HepG2 (cell line): ENCODE measurements at regions not wholly inside any gene's neighbourhood (a gene's known extent, or its start where the extent isn't known, plus 50 kb on each side); places are given as distances from the start of the nearest gene placed in this dataset.

ENCODE experiments used
- ATAC-seq: fragments of 200-7000 bp; cut with Tn5 transposase; 3 replicates; pipeline ENCODE4 v1.9.1; 2020; ENCODE audit warnings: mild to moderate bottlenecking, moderate library complexity
- BruUV-seq: library from RNA; stranded (reverse); fragments of 400-500 nt; replicated peaks from 2 replicates; lab custom pipeline; 2021; lab: Mats Ljungman, UMichigan
- CTCF ChIA-PET: fragments of 300-600 bp; formaldehyde crosslinking; extraction: SDS; loops from one replicate; lab custom pipeline; 2021; ENCODE audit warnings: low total read pairs, inconsistent platforms, low intra/inter-chr PET ratio; lab: Yijun Ruan, JAX
- POLR2A ChIA-PET: fragments of 350-600 bp; sonication (Branson Sonifier 250); formaldehyde crosslinking; loops from one replicate; lab custom pipeline; 2020; ENCODE audit warnings: antibody characterized with exemption, inconsistent platforms; lab: Yijun Ruan, JAX
- DNase-seq: peaks from one replicate; pipeline ENCODE4 v3.0.0-alpha.2; 2015; ENCODE audit warnings: low spot score
- FAIRE-seq: peaks from 3 replicates; lab custom pipeline; 2011; peaks lifted over from hg19 to GRCh38; lab: Jason Lieb, UNC
- H2AFZ ChIP-seq: one replicate; pipeline ENCODE4 v1.6.1; 2011; ENCODE audit warnings: low read length, inconsistent platforms
- H3K27ac ChIP-seq: fragments of 300-600 bp; 3 replicates; pipeline ENCODE4 v1.8.0; 2011; ENCODE audit warnings: mixed run types, mild to moderate bottlenecking, mixed read lengths, low read length, inconsistent platforms; ENCODE audit not compliant: insufficient read depth; ENCODE audit errors: extremely low read length
- H3K27me3 ChIP-seq, 2 experiments: fragments of 200-600 bp in 1 of 2; 2 replicates in 1 of 2; 3 replicates in 1 of 2; pipeline versions ENCODE4 v1.6.0 to v1.8.0; 2011; ENCODE audit warnings: low read length in 2 of 2, mild to moderate bottlenecking in 2 of 2, moderate library complexity in 2 of 2, inconsistent platforms in 1 of 2; ENCODE audit not compliant: insufficient read depth in 2 of 2, control insufficient read depth in 1 of 2
- H3K36me3 ChIP-seq, 2 experiments: fragments of 200-600 bp in 1 of 2; replicated peaks in 1 of 2; 2 replicates in 1 of 2; 3 replicates in 1 of 2; pipeline versions ENCODE4 v1.5.1 to v1.8.0; 2011; ENCODE audit warnings: low read length in 2 of 2, inconsistent platforms in 1 of 2; ENCODE audit not compliant: insufficient read depth in 2 of 2, control insufficient read depth in 1 of 2
- H3K4me1 ChIP-seq: 2 replicates; pipeline ENCODE4 v1.5.1; 2012; ENCODE audit warnings: low read length, inconsistent platforms; ENCODE audit not compliant: insufficient read depth
- H3K4me2 ChIP-seq: 2 replicates; pipeline ENCODE4 v1.6.0; 2011; ENCODE audit warnings: low read depth, low read length, inconsistent platforms
- H3K4me3 ChIP-seq, 3 experiments: fragments of 200-600 bp in 1 of 3; sonication (generic), shearing (Covaris generic) in 1 of 3; replicated peaks in 1 of 3; 2 replicates each; pipeline ENCODE4 v1.5.1; 2011 to 2016; ENCODE audit warnings: low read length in 3 of 3, inconsistent platforms in 2 of 3, low read depth in 2 of 3, mild to moderate bottlenecking in 2 of 3, control low read depth in 1 of 3, mixed read lengths in 1 of 3; ENCODE audit not compliant: insufficient read depth in 1 of 3
- H3K79me2 ChIP-seq: one replicate; pipeline ENCODE4 v1.6.1; 2011; ENCODE audit warnings: low read length, inconsistent platforms; ENCODE audit not compliant: insufficient read depth
- H3K9ac ChIP-seq: 2 replicates; pipeline ENCODE4 v1.6.0; 2011; ENCODE audit warnings: mild to moderate bottlenecking, low read depth, low read length, inconsistent platforms; ENCODE audit not compliant: insufficient read depth
- H3K9me3 ChIP-seq: 2 replicates; pipeline ENCODE4 v1.5.1; 2012; ENCODE audit warnings: mild to moderate bottlenecking, low read length
- H4K20me1 ChIP-seq: 2 replicates; pipeline ENCODE4 v1.6.0; 2011; ENCODE audit warnings: inconsistent platforms, mild to moderate bottlenecking, low read length, moderate library complexity; ENCODE audit not compliant: insufficient read depth
- ETV6 ChIP-seq: sonication (generic); formaldehyde crosslinking; conservative IDR thresholded peaks from 2 replicates; pipeline ENCODE4 v1.4.0; 2020; ENCODE audit warnings: missing genetic modification reagents
- HNRNPUL1 ChIP-seq: fragments of 200-400 bp; formaldehyde crosslinking; IDR thresholded peaks from 2 replicates; pipeline ENCODE4 v1.6.1; 2017; ENCODE audit warnings: low read depth, mild to moderate bottlenecking, low read length, moderate library complexity
- NCOA1 ChIP-seq: sonication (generic); formaldehyde crosslinking; IDR thresholded peaks from 2 replicates; pipeline ENCODE4 v1.9.0; 2021; ENCODE audit warnings: missing genetic modification reagents
- NFYB ChIP-seq: sonication (generic); formaldehyde crosslinking; IDR thresholded peaks from 2 replicates; pipeline ENCODE4 v1.4.0; 2020; ENCODE audit warnings: missing genetic modification reagents
- PCBP1 ChIP-seq: fragments of 200-400 bp; formaldehyde crosslinking; IDR thresholded peaks from 2 replicates; pipeline ENCODE4 v1.6.1; 2017; ENCODE audit warnings: mild to moderate bottlenecking, low read depth, low read length, borderline replicate concordance
- RXRB ChIP-seq: IDR thresholded peaks from 2 replicates; pipeline ENCODE4 v1.6.1; 2016; ENCODE audit warnings: borderline replicate concordance, missing genetic modification reagents, missing compliant biosample characterization
- SIX1 ChIP-seq: sonication (generic); formaldehyde crosslinking; IDR thresholded peaks from 2 replicates; pipeline ENCODE4 v1.4.0; 2020; ENCODE audit warnings: missing genetic modification reagents, borderline replicate concordance
- SPEN ChIP-seq: sonication (generic); formaldehyde crosslinking; IDR thresholded peaks from 2 replicates; pipeline ENCODE4 v1.5.1; 2020; ENCODE audit warnings: low read depth, mild to moderate bottlenecking, missing genetic modification reagents
- ZNF350 ChIP-seq: sonication (generic); formaldehyde crosslinking; IDR thresholded peaks from 2 replicates; pipeline ENCODE4 v1.4.0; 2020; ENCODE audit warnings: mild to moderate bottlenecking, low read depth, missing genetic modification reagents, borderline replicate concordance
- WGBS: methylation state at CpG from one replicate; pipeline ENCODE4 v1.1.6; 2017; ENCODE audit warnings: low lambda C conversion rate; 5-methylcytosine and 5-hydroxymethylcytosine counted together
- in situ Hi-C: cut with HindIII; loops from 2 replicates; pipeline ENCODE4 v1.10.0; 2017; ENCODE audit warnings: low pct_unique_long_range_greater_than_20kb; ENCODE audit not compliant: extremely low pct_ligation_motif_present
- intact Hi-C: fragments of 100-400 bp; cut with micrococcal nuclease; formaldehyde crosslinking; loops from one replicate; pipeline ENCODE4 v1.10.0; 2022; ENCODE audit not compliant: unreplicated experiment
- TF ChIP-seq, protein P1 (sequence below): sonication (generic); formaldehyde crosslinking; IDR thresholded peaks from 2 replicates; pipeline ENCODE4 v1.9.0; 2021; ENCODE audit warnings: mild to moderate bottlenecking, missing genetic modification reagents
- TF ChIP-seq, protein P2 (sequence below): sonication (generic); formaldehyde crosslinking; IDR thresholded peaks from 2 replicates; pipeline ENCODE4 v1.4.0; 2020; ENCODE audit warnings: missing genetic modification reagents, mild to moderate bottlenecking, borderline replicate concordance
- TF ChIP-seq, protein P3 (sequence below): IDR thresholded peaks from 2 replicates; pipeline ENCODE4 v1.6.1; 2012; ENCODE audit warnings: low read depth, low read length, improper control_type of control experiment

DNA sequence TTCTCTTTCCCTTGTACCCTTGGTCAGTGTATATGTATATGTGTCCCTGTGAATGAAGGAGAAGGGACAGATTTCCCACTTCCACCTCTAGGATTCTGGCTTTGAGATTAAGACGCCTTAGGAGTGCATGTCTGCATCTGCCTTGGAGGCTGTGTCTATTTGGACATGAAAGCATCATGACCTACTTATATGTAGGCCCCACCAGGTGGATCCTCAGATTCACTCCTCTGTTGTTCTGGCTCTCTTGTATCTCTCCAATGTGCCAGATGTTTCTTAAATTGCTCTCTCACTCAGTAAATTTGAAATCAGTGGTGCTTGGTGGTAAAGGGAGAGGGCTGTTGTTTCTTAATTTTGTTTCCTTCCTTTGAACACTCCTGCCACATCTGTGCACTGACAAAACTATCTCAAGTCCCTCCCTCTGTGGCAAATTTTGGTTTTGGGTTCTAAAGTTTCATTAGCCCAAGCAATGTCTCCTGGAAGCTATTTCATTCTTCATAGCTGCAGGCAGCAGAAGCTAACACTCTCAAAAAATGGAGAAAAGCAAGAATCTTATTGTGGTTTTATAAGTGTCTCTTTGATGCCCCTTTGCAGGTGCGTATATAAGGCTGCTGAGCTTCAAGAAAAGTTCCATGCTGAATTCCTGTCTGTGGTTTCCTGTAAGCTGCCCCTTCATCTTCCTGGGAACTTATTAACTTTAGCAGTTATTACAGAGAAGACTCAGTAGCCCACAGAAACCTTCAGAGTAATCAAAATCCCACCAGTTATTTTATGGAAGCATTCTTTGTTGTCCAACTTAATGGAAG, 179.7 kb upstream of the SETBP1 start (continued):
- TF ChIP-seq, protein P1, sequence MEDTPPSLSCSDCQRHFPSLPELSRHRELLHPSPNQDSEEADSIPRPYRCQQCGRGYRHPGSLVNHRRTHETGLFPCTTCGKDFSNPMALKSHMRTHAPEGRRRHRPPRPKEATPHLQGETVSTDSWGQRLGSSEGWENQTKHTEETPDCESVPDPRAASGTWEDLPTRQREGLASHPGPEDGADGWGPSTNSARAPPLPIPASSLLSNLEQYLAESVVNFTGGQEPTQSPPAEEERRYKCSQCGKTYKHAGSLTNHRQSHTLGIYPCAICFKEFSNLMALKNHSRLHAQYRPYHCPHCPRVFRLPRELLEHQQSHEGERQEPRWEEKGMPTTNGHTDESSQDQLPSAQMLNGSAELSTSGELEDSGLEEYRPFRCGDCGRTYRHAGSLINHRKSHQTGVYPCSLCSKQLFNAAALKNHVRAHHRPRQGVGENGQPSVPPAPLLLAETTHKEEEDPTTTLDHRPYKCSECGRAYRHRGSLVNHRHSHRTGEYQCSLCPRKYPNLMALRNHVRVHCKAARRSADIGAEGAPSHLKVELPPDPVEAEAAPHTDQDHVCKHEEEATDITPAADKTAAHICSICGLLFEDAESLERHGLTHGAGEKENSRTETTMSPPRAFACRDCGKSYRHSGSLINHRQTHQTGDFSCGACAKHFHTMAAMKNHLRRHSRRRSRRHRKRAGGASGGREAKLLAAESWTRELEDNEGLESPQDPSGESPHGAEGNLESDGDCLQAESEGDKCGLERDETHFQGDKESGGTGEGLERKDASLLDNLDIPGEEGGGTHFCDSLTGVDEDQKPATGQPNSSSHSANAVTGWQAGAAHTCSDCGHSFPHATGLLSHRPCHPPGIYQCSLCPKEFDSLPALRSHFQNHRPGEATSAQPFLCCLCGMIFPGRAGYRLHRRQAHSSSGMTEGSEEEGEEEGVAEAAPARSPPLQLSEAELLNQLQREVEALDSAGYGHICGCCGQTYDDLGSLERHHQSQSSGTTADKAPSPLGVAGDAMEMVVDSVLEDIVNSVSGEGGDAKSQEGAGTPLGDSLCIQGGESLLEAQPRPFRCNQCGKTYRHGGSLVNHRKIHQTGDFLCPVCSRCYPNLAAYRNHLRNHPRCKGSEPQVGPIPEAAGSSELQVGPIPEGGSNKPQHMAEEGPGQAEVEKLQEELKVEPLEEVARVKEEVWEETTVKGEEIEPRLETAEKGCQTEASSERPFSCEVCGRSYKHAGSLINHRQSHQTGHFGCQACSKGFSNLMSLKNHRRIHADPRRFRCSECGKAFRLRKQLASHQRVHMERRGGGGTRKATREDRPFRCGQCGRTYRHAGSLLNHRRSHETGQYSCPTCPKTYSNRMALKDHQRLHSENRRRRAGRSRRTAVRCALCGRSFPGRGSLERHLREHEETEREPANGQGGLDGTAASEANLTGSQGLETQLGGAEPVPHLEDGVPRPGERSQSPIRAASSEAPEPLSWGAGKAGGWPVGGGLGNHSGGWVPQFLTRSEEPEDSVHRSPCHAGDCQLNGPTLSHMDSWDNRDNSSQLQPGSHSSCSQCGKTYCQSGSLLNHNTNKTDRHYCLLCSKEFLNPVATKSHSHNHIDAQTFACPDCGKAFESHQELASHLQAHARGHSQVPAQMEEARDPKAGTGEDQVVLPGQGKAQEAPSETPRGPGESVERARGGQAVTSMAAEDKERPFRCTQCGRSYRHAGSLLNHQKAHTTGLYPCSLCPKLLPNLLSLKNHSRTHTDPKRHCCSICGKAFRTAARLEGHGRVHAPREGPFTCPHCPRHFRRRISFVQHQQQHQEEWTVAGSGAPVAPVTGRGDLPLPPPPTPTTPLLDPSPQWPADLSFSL (CRISPR knock-in tag) = no peak
- no peak for TF ChIP-seq SIX1 (CRISPR knock-in tag)
- TF ChIP-seq SPEN = no peak
- TF ChIP-seq PCBP1 = no peak
- TF ChIP-seq NCOA1 = no peak

DNA sequence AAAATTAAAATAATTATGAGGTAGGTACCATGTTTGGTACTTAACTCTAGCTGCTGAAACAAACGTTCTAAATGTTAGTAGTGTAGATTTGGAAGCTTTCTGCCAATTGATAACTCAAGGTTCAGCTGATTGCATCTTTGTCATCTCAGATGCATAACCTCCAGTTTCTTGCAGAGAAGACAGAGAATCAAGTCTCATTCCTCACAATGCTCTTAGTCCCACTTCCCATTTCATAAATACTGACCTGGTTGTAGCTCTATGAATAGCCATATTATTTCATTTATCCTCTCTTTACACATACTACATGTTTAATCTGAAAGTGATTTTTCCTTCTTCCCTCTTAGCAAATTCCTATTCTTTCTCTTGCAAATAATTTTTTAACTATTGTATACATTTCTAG, 178.5 kb upstream of the SETBP1 start:
- Histone ChIP-seq H3K4me1 (no peaks in the 10 kb centered on the region), H3K4me3 (no peak overlapping the region), H3K9me3 (peaks cover 39% of the 10 kb centered on the region), H3K27me3 (no peaks in the 10 kb centered on the region), H3K4me2 (no peak overlapping the region), H3K36me3 (no peaks in the 10 kb centered on the region), H3K27ac (no peak overlapping the region), H3K79me2 (no peaks in the 10 kb centered on the region), H2AFZ (no peak overlapping the region), H4K20me1 (no peaks in the 10 kb centered on the region), H3K9ac (no peak overlapping the region)
- intact Hi-C loops = no loop called here
- FAIRE-seq = no peak
- DNase-seq = no peak
- 6% methylated on average over 1 of the region's 1 CpG for WGBS
- no TSS peak for BruUV-seq
- POLR2A ChIA-PET = no interaction called here
- in situ Hi-C loops = no loop called here
- CTCF ChIA-PET = no interaction called here
- ATAC-seq = no peak
- TF ChIP-seq, protein P2, sequence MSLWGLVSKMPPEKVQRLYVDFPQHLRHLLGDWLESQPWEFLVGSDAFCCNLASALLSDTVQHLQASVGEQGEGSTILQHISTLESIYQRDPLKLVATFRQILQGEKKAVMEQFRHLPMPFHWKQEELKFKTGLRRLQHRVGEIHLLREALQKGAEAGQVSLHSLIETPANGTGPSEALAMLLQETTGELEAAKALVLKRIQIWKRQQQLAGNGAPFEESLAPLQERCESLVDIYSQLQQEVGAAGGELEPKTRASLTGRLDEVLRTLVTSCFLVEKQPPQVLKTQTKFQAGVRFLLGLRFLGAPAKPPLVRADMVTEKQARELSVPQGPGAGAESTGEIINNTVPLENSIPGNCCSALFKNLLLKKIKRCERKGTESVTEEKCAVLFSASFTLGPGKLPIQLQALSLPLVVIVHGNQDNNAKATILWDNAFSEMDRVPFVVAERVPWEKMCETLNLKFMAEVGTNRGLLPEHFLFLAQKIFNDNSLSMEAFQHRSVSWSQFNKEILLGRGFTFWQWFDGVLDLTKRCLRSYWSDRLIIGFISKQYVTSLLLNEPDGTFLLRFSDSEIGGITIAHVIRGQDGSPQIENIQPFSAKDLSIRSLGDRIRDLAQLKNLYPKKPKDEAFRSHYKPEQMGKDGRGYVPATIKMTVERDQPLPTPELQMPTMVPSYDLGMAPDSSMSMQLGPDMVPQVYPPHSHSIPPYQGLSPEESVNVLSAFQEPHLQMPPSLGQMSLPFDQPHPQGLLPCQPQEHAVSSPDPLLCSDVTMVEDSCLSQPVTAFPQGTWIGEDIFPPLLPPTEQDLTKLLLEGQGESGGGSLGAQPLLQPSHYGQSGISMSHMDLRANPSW = no peak
- no peak for TF ChIP-seq NFYB (CRISPR knock-in tag)
- TF ChIP-seq HNRNPUL1 = no peak
- no peak for TF ChIP-seq RXRB
- TF ChIP-seq, protein P3, sequence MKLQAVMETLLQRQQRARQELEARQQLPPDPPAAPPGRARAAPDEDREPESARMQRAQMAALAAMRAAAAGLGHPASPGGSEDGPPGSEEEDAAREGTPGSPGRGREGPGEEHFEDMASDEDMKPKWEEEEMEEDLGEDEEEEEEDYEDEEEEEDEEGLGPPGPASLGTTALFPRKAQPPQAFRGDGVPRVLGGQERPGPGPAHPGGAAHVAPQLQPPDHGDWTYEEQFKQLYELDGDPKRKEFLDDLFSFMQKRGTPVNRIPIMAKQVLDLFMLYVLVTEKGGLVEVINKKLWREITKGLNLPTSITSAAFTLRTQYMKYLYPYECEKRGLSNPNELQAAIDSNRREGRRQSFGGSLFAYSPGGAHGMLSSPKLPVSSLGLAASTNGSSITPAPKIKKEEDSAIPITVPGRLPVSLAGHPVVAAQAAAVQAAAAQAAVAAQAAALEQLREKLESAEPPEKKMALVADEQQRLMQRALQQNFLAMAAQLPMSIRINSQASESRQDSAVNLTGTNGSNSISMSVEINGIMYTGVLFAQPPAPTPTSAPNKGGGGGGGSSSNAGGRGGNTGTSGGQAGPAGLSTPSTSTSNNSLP = no peak
- TF ChIP-seq ETV6 (CRISPR knock-in tag) = no peak
- no peak for TF ChIP-seq ZNF350
